T-helper 1 cell treated with Interleukin-12 subunit alpha and Interleukin-12 subunit beta and Interleukin-4 antibody, amounts not matched to agents 30 μg/mL and 1 μg/mL, for 36 hours (primary cell): ENCODE measurements at regions not wholly inside any gene's neighbourhood (a gene's known extent, or its start where the extent isn't known, plus 50 kb on each side); places are given as distances from the start of the nearest gene placed in this dataset.

Source experiments
- H3K27ac Mint-ChIP-seq: one replicate; pipeline ENCODE4 v1.8.0; 2021; ENCODE audit warnings: mild to moderate bottlenecking, mixed read lengths
- H3K27me3 Mint-ChIP-seq: one replicate; pipeline ENCODE4 v1.8.0; 2021; ENCODE audit warnings: low read depth, mixed read lengths
- H3K36me3 Mint-ChIP-seq: one replicate; pipeline ENCODE4 v1.8.0; 2021; ENCODE audit warnings: low read depth, mixed read lengths
- H3K4me1 Mint-ChIP-seq: one replicate; pipeline ENCODE4 v1.8.0; 2021; ENCODE audit warnings: low read depth, mixed read lengths
- H3K4me3 Mint-ChIP-seq: one replicate; pipeline ENCODE4 v1.8.0; 2021; ENCODE audit warnings: mild to moderate bottlenecking, moderate library complexity, mixed read lengths
- H3K9me3 Mint-ChIP-seq: one replicate; pipeline ENCODE4 v1.8.0; 2021; ENCODE audit warnings: mixed read lengths

DNA sequence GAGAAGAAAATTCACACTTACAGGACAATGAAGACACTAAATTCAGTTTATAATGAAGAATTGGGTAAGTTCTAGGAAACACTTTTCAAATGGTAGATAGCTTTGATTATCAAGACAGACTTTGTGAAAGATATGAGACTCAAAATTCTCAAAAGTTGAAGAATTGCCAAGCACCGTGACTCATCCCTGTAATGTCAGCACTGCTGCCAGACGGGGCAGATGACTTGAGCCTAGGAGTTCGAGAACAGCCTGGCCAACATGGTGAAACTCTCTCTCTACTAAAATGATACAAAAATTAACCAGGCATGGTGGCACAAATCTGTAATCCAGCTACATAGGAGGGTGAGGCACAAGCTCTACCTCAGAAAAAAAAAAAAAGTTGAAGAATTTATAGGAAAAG is 1820.1 kb upstream of the LRRTM1 start:
- Mint-ChIP-seq H3K4me1 (no peaks in the 10 kb centered on the region), H3K9me3 (peaks cover 22% of the 10 kb centered on the region), H3K4me3 (no peak overlapping the region), H3K36me3 (no peaks in the 10 kb centered on the region), H3K27ac (no peak overlapping the region), H3K27me3 (no peaks in the 10 kb centered on the region)

DNA sequence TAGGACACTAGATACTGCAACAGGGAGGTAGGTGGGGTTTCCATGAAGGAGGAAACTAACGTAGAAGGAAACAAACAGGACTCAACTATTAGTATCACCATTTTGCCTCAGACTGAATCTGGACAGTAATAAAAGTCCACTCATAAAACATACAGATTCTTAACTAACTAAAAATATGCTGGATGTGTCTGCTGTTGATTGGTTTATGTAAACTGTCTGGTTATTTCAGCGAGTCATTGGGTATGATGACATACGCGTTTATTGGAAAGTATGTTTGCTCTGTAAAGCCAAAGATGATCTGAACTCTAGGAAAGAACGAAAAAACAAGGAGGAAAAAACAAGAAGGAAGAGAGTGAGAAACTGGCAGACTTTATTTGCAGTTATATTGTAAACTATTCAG is 1816.1 kb upstream of the LRRTM1 start:
- H3K27me3 Mint-ChIP-seq = no peaks in the 10 kb centered on the region

DNA sequence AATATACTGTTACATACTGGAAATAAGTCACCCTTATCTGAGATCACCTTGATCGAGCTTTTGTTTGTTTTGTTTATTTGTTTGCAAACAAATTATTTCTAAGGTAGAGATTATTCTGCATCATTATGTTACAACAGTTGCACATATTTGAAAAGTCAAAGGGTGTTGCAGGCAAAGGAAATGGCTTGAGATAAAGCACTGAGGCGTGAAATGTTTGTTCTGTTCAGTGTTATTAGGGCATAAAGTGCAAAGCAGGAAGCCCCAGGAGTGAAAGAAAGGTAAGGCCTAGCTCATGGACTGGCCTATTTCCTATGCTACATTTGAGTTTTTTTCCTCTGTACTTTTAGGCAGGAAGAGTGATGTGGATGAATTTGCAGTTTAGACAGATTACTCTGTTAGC is 1815.6 kb upstream of the LRRTM1 start:
- H3K4me3 Mint-ChIP-seq = no peak overlapping the region
- H3K36me3 Mint-ChIP-seq = no peaks in the 10 kb centered on the region
- peaks cover 11% of the 10 kb centered on the region for H3K9me3 Mint-ChIP-seq
- H3K4me1 Mint-ChIP-seq = no peaks in the 10 kb centered on the region
- no peaks in the 10 kb centered on the region for H3K27me3 Mint-ChIP-seq
- no peak overlapping the region for H3K27ac Mint-ChIP-seq

More for the DNA sequence above, 1816.1 kb upstream of the LRRTM1 start:
- H3K4me1 Mint-ChIP-seq = no peaks in the 10 kb centered on the region
- no peak overlapping the region for H3K4me3 Mint-ChIP-seq
- H3K36me3 Mint-ChIP-seq = no peaks in the 10 kb centered on the region
- peaks cover 16% of the 10 kb centered on the region for H3K9me3 Mint-ChIP-seq
- H3K27ac Mint-ChIP-seq = no peak overlapping the region

DNA sequence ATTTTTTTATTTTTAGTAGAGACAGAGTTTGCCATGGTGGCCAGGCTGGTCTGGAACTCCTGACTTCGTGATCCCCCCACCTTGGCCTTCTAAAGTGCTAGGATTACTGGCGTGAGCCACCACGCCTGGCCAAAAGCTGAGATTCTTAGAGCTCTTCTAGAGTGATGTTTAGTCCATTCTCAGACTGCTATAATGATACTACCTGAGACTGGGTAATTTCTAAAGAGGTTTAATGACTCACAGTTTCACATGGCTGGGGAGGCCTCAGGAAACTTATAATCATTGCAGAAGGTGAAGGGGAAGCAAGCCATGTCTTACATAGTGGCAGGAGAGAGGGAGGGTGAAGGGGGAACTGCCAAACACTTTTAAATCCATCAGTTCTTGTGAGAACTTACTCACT is 1804.9 kb upstream of the LRRTM1 start:
- Mint-ChIP-seq H3K27ac (no peak overlapping the region), H3K27me3 (no peaks in the 10 kb centered on the region)

GRCh38 chr2:82098617-82099016 is 1794.1 kb upstream of the LRRTM1 start:
- H3K9me3 Mint-ChIP-seq = peaks cover 10% of the 10 kb centered on the region
- H3K27ac Mint-ChIP-seq = no peak overlapping the region
- no peak overlapping the region for H3K4me3 Mint-ChIP-seq
- no peaks in the 10 kb centered on the region for H3K36me3 Mint-ChIP-seq
- no peaks in the 10 kb centered on the region for H3K27me3 Mint-ChIP-seq
- H3K4me1 Mint-ChIP-seq = no peaks in the 10 kb centered on the region

More for the DNA sequence above, 1804.9 kb upstream of the LRRTM1 start:
- Mint-ChIP-seq H3K4me1 (no peaks in the 10 kb centered on the region), H3K36me3 (no peaks in the 10 kb centered on the region), H3K9me3 (peaks cover 20% of the 10 kb centered on the region), H3K4me3 (no peak overlapping the region)

DNA sequence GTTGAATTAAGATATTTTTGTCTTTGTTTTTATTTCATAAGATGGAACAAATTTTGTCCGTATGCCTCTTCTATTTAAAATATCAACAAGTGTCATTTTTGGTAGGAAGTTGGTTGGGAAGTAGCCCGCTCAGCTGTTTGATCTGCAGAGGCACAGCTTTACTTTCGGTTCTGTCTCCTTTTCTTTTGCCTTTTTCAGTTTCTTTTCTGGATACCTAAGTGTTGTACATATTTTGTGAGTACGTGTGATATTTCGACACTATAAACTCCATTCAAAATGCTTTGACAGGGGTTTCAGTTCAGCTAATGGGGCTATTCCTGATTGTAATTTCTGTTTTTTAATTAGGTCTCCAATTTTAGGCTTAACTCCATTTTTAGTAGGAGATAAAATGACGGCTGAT is 1785.0 kb upstream of the LRRTM1 start:
- Mint-ChIP-seq H3K36me3 (no peaks in the 10 kb centered on the region), H3K27me3 (no peaks in the 10 kb centered on the region)

GRCh38 chr2:82084679-82085392 is 1780.3 kb upstream of the LRRTM1 start:
- Mint-ChIP-seq H3K36me3 (no peaks in the 10 kb centered on the region), H3K4me1 (no peaks in the 10 kb centered on the region), H3K27me3 (no peaks in the 10 kb centered on the region), H3K27ac (no peak overlapping the region), H3K4me3 (no peak overlapping the region), H3K9me3 (peaks cover 24% of the 10 kb centered on the region)

More for the DNA sequence above, 1785.0 kb upstream of the LRRTM1 start:
- H3K4me3 Mint-ChIP-seq = no peak overlapping the region
- H3K9me3 Mint-ChIP-seq = peaks cover 22% of the 10 kb centered on the region
- H3K4me1 Mint-ChIP-seq = no peaks in the 10 kb centered on the region
- H3K27ac Mint-ChIP-seq = no peak overlapping the region

DNA sequence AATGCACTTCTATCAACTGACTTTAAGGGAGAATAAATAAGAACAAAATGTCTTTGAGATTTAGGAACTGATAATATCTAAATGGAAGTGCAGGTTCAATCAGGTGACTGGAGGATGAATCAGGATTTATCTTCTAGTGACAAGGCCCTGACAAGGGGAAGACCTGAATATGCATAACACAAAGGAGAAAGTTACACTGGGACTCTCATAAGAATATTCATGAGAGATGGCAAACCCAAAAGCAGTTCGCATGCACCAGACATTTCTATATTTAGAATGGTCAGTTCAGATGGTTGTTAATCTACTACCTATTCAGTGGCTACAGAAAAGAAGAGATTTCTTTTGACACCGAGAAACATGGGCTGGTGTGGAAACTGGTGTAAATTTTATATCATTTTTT is 1771.3 kb upstream of the LRRTM1 start:
- H3K36me3 Mint-ChIP-seq = no peaks in the 10 kb centered on the region
- H3K4me1 Mint-ChIP-seq = no peaks in the 10 kb centered on the region

GRCh38 chr2:82062463-82062862 is 1757.9 kb upstream of the LRRTM1 start:
- Mint-ChIP-seq H3K9me3 (peaks cover 10% of the 10 kb centered on the region), H3K27me3 (no peaks in the 10 kb centered on the region), H3K36me3 (no peaks in the 10 kb centered on the region), H3K4me3 (no peak overlapping the region), H3K27ac (no peak overlapping the region), H3K4me1 (no peaks in the 10 kb centered on the region)

More for the DNA sequence above, 1771.3 kb upstream of the LRRTM1 start:
- Mint-ChIP-seq H3K27ac (no peak overlapping the region), H3K27me3 (no peaks in the 10 kb centered on the region), H3K9me3 (peaks cover 10% of the 10 kb centered on the region), H3K4me3 (no peak overlapping the region)

DNA sequence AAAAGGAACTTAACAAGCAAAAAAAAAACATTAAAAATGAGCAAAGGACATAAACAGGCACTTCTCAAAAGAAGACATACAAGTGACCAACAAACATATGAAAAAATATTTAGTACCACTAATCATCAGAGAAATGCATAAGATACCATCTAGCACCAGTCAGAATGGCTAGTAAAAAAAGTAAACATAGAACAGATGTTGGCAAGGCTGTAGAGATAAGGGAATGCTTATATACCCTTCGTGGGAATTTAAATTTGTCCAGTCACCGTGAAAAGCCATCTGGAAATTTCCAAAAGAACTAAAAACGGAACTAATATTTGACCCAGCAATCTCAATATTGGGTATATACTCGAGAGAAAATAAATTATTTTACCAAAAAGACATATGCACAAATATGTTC is 1751.3 kb upstream of the LRRTM1 start:
- no peaks in the 10 kb centered on the region for H3K36me3 Mint-ChIP-seq

GRCh38 chr2:82043867-82044266 is 1739.3 kb upstream of the LRRTM1 start:
- Mint-ChIP-seq H3K27ac (no peak overlapping the region), H3K4me3 (no peak overlapping the region), H3K9me3 (peaks cover 15% of the 10 kb centered on the region), H3K27me3 (no peaks in the 10 kb centered on the region), H3K4me1 (no peaks in the 10 kb centered on the region), H3K36me3 (no peaks in the 10 kb centered on the region)

More for the DNA sequence above, 1751.3 kb upstream of the LRRTM1 start:
- Mint-ChIP-seq H3K27ac (no peak overlapping the region), H3K4me1 (no peaks in the 10 kb centered on the region), H3K27me3 (no peaks in the 10 kb centered on the region), H3K9me3 (peaks cover 11% of the 10 kb centered on the region), H3K4me3 (no peak overlapping the region)

DNA sequence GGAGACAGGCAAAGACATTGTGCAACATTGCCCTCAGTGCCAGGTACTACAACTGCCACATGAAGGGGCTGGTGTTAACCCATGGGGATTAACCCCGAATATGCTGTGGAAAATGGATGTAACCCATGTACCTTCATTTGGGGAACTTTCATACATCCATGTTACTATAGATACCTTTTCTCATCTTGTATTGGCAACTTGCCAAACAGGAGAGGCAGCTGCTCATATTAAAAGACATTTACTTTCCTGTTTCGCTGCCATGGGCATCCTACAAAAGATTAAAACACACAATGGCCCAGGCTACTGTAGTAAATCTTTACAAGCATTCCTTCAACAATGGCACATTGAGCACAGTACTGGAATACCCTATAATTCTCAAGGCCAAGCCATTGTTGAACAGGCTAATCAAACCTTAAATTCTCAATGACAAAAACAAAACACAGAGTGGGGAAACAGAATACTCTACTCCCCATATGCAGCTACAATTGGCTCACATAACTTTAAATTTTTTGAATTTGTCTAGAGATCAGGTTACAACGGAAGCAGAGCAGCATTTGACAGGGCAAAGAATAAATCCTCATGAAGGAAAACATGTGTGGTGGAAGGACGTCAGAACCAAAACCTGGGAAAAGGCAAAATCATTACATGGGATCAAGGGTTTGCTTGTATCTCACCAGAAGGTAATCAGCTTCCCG is 1723.5 kb upstream of the LRRTM1 start:
- no peak overlapping the region for H3K4me3 Mint-ChIP-seq
- H3K27ac Mint-ChIP-seq = no peak overlapping the region
- H3K4me1 Mint-ChIP-seq = no peaks in the 10 kb centered on the region
- peaks cover 15% of the 10 kb centered on the region for H3K9me3 Mint-ChIP-seq
- no peaks in the 10 kb centered on the region for H3K36me3 Mint-ChIP-seq
- no peaks in the 10 kb centered on the region for H3K27me3 Mint-ChIP-seq

GRCh38 chr2:82023710-82024109 is 1719.2 kb upstream of the LRRTM1 start:
- Mint-ChIP-seq H3K27me3 (no peaks in the 10 kb centered on the region), H3K4me3 (no peak overlapping the region), H3K27ac (no peak overlapping the region), H3K9me3 (peaks cover 26% of the 10 kb centered on the region), H3K4me1 (no peaks in the 10 kb centered on the region), H3K36me3 (no peaks in the 10 kb centered on the region)

GRCh38 chr2:82013641-82014040 is 1709.1 kb upstream of the LRRTM1 start:
- H3K36me3 Mint-ChIP-seq = no peaks in the 10 kb centered on the region
- no peaks in the 10 kb centered on the region for H3K27me3 Mint-ChIP-seq
- no peak overlapping the region for H3K27ac Mint-ChIP-seq

GRCh38 chr2:82007071-82007664 is 1702.6 kb upstream of the LRRTM1 start:
- no peaks in the 10 kb centered on the region for H3K36me3 Mint-ChIP-seq
- no peaks in the 10 kb centered on the region for H3K4me1 Mint-ChIP-seq
- H3K27me3 Mint-ChIP-seq = no peaks in the 10 kb centered on the region
- H3K9me3 Mint-ChIP-seq = peaks cover 8% of the 10 kb centered on the region
- no peak overlapping the region for H3K4me3 Mint-ChIP-seq
- H3K27ac Mint-ChIP-seq = no peak overlapping the region

More at GRCh38 chr2:82013641-82014040, 1709.1 kb upstream of the LRRTM1 start:
- Mint-ChIP-seq H3K4me1 (no peaks in the 10 kb centered on the region), H3K9me3 (no peaks in the 10 kb centered on the region), H3K4me3 (no peak overlapping the region)
